Anterior cingulate cortex (tissue), 58 donors: ENCODE measurements at regions not wholly inside any gene's neighbourhood (a gene's known extent, or its start where the extent isn't known, plus 50 kb on each side); places are given as distances from the start of the nearest gene placed in this dataset.
"Not testable (repeated sequence)": the region's sequence is repeated elsewhere in the genome, so short reads cannot be mapped to it uniquely, and the experiment has no call there.

Experiments used
- DNase-seq, 58 donors: peaks; one replicate each; lab custom pipeline; 2025; lab: John Stamatoyannopoulos, UW

- no peak for DNase-seq
These were observed 545.9 kb upstream of the MIR17HG start for GRCh38 chr13:90801621-90802020.

- DNase-seq, result no peak
These were observed 544.3 kb upstream of the MIR17HG start for GRCh38 chr13:90803210-90803609.

- DNase-seq, result no peak
These were observed 541.4 kb upstream of the MIR17HG start for GRCh38 chr13:90806016-90806615.

GRCh38 chr13:90806892-90807291 lies 540.6 kb upstream of the MIR17HG start:
- DNase-seq, result no peak

DNA sequence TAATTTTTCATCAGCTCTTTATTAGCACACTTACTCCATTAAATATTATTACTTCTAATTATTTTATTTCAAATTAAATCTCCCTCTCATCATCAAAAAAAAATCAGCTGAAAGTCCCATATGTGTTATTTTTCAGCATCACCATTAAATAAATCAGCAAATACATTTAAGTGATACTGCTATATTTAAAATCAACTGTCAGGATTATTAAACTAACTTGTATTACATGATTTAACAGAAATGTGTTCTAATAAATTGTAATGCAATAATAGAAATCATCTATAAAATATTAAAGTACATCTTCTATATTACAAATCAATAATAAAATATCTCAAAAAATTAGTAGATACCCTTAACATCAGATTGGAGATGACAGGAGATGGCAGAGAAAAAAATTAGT lies 538.6 kb upstream of the MIR17HG start:
- no peak for DNase-seq

DNA sequence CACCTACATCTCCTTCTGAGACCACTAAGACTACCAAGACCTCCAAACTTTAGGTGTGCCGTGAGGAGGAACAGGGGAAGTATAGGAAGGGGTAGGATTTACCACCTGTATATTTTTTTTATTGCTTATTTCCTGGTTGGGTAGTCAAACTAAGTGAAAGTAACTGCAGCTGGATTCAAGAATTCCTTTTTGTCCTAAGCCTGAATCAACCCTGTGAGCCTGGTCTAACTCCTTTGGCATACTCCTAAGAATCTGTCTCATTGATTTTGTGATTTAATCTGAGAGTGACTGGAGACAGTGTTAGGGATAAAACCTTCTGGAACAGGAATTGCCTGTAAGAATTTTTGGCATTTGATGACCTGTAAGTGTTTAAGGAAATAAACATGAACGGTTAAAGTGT lies 523.5 kb upstream of the MIR17HG start:
- DNase-seq, result no peak

GRCh38 chr13:90826688-90827087 lies 520.8 kb upstream of the MIR17HG start:
- DNase-seq, result no peak

GRCh38 chr13:90830782-90831181 lies 516.7 kb upstream of the MIR17HG start:
- DNase-seq, result no peak

DNA sequence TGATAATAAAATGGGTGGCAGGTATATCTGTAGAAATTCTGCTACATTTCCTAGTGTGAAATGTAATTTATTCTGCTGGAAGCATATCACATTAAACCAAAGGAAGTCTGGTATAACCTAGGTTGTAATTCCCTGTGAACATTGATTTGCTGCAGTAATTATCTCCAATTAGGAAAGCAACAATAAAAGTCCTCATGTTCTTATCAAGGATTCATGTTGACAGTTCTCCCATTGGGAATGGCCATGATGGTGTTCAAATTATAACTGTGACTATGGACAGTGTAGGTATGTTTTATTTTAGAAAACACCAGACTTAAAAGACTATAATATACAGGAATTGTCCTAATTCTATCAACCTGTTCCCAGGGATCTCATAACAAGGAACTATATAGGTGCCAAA lies 513.5 kb upstream of the MIR17HG start:
- DNase-seq, result no peak

DNA sequence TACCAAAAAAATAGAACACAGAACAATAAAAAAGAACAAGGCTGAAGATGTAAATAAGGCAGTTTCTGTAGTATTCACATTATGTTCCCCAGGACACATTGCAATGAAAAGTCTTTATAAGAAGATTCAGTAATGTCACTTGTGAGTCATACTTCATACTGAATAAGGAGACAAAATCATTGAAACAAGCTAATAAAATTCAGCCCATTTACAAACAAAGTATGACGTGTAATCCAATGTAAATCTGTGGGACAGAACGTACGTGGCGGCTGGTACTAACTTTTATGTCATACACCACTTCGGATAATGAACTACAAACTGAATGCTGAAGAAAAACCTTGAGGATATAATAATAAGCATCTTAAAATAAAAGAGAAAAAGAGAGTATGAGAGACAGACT lies 512.8 kb upstream of the MIR17HG start:
- DNase-seq, result no peak

GRCh38 chr13:90835826-90836225 lies 511.7 kb upstream of the MIR17HG start:
- no peak for DNase-seq

DNA sequence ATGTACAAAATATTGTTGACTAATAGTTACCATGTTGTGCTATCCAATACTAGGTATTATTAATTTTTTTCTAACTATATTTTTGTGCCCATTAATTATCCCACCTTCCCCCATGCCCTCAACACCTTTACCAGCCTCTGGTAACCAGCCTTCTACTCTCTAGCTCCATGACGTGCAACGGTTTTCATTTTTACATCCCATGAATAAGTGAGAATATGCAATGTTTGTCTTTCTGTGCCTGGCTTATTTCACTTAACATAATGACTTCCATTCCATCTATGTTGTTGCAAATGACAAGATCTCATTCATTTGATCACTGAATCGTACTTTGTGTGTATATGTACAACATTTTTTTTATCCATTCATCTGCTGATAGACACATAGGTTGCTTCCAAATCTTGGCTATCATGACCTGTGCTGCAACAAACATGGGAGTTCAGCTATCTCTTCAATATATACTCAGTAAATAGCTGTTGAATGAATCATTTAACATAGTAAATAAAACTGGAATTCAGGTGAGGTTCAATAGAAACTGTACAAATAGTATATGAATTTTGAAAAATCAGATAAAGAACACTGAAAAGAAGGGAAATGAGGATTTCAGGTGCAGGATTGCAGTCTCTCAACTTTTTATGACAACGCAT lies 509.0 kb upstream of the MIR17HG start:
- DNase-seq, result no peak

DNA sequence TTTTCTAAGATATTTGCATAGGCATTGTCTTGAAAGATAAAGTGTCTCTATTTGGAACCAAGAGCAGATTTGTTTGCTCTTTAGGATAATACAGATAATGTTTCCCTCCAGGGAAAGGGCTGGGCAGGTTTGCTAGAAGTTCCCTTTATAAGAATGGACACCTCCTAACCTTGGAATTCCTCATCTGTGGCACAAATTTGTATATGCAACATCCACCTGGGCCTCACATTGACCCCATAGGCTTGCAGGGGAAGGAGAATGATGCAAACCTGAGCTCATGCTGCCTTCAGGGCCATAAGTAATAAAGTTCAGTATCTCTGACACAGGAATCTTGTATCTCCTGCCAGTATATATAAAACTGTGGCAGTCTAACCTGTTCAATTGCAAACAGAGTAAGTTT lies 508.4 kb upstream of the MIR17HG start:
- DNase-seq, result no peak

DNA sequence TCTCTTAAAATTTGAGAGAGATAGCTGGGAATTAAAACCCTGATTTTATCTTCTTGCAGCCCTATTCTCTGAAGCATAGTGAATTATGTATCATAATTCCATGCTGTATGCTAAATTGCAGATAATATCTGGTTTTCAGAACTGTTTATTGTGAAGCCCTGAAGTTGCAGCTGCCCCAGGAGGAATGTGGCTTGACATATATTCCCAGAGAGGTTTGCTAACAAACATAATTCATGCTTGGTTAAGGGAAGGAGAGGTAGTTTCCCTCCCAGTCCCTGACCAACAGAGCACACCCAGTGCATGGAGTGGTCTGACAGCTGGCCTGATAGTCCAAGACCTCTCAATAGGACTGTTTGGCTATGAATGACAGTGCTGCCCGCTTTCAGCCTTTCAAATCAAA lies 500.6 kb upstream of the MIR17HG start:
- DNase-seq, result no peak

DNA sequence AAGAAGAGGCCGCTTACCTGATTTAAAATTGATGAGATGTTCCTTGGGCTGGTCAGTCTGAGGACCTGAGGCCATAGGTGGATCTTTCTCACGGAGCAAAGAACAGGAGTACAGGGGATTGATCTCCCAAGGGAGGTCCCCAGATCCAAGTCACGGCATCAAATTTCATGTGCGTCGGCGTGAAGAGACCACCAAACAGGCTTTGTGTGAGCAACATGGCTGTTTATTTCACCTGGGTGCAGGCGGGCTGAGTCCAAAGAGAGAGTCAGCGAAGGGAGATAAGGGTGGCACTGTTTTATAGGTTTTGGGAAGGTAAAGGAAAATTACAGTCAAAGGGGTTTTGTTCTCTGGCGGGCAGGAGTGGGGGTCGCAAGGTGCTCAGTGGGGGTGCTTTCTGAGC lies 493.8 kb upstream of the MIR17HG start:
- DNase-seq, result not testable (repeated sequence)

DNA sequence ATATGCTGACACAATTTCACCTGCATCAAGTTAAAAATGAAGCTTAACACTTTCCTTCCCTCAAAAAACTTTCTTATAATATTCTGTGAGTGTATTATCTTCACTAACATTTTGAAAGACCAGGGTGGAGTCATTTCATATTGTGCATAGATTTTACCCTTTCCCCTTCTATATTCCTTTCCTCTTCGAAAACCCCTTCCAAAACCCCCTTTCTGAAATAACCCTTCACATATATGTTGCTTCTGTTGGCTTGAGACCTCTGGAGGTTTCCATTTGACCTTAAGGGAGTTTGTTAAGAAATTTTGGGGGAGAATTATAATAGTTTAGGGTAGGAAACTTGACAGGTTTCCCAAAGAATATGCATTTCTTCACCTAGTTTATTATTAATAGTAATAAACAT lies 489.6 kb upstream of the MIR17HG start:
- no peak for DNase-seq

DNA sequence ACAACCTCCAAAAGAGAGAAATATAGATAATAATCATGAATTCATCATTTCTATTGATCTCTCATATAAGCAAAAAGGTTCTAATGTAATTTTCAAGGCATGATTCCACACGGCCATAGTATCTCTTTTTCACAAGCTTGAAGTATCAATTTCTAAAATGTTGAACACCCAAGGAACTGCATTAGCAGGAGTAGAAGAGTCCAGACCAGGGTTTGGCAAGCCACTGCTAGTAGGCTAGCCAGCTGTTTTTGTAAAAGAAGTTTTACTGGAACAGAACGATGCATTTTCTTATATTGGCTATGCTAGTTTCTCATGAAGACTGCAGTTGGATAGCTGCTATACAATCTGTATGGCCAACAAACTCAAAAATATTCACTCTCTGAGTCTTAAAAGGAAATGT lies 481.5 kb upstream of the MIR17HG start:
- DNase-seq, result no peak

GRCh38 chr13:90867336-90867683 lies 480.2 kb upstream of the MIR17HG start:
- peak in 32 of 58 donors; percentile 0 to 52 (median 4) for DNase-seq

DNA sequence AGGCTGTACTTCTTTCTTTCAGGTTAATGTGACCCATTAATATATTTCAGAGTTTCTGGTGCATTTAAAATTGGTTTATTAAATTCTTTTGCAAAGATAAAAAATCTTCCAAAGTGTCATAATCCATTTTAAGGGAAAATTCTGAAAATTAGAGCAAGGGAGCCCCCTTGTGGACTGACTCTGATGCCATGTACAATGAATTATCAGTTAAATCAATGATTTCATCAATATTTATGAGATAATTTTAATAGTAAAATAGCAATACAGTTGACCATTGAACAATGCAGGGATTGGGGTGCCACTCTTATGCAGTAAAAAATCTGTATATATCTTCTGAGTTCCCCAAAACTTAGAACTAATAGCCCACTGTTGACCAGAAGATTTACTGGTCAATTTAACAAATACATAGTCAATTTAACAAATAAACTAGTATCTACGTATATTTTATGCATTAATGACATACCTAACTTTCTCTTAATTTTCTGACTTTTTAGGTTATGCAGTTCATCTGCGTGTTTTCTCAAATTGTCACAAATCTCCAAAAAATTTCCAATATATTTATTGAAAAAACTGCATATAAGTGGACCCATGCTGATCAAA lies 479.1 kb upstream of the MIR17HG start:
- peak in 4 of 58 donors; percentile 5 to 36 (median 16) for DNase-seq

DNA sequence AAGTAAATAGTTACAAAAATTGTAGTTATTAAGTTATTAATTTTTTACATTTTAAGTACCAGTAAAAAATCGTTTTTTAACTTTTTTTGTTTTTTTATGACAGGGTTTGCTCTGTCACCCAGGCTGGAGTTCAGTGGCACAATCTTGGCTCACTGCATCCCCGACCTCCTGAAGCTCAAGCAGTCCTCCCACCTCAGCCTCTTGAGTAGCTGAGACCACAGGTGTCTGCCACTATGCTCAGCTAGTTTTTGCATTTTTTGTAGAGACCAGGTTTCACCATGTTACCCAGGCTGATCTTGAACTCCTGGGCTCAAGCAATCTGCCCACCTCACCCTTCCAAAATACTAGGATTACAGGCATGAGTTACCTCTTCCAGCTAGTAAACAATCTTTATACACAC lies 477.9 kb upstream of the MIR17HG start:
- no peak for DNase-seq

DNA sequence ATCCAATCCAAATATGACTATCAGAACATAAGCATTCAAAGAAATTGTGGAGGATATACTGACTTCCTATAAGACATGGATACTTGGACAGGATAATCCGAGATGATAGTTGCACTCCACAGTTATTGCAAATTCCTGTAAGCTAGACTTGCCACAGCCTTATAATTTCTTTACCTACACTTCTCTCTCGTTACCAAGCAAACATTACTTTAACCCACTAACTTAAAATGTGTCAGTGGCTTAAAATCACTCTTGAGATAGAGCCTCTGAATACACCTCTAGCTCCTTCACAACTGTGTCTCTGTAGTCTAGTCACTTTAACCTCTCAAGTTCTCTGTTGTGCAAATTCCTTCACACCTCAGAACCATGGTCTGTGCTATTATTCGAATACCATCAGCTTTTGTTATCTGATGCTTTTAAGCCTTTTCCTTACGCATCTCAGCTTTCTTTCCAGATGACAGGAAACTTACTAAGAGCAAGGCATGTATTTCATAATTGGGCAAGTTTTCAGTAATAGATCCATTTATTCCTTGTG lies 474.9 kb upstream of the MIR17HG start:
- DNase-seq, result no peak

DNA sequence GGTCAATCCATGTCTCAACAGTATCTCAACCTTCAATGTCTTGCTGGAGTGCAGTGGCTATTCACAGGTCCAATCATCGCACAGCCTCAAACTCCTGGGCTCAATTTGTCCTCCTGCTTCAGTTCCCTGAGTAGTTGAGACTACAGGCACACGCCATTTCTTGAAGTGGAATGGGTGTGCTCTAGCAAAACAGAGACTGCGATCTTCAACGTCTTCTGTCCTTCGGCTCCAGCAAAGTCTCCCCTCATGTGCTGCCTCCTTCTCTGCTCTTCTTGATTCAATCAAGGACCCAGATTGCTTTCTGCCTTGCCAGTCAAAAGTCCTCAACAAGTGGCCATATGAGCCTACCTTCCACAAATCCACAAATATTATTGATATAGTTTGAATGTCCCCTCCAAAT lies 466.7 kb upstream of the MIR17HG start:
- no peak for DNase-seq
